ENCODE measurements at regions not wholly inside any gene's neighbourhood (a gene's known extent, or its start where the extent isn't known, plus 50 kb on each side); places are given as distances from the start of the nearest gene placed in this dataset.

GRCh38 chr5:87004101-87004500 lies 263.6 kb upstream of the RASA1 start:
- H3K4me3 ChIP-seq, result no peak overlapping the region
- intact Hi-C loops (cut with DNase I; ENCODE audit: low total_unique reads), result no loop called here

GRCh38 chr5:87007737-87008136 lies 259.9 kb upstream of the RASA1 start:
- Histone ChIP-seq H3K4me3 (no peak overlapping the region), H3K36me3 (no peaks in the 10 kb centered on the region), H3K27me3 (no peaks in the 10 kb centered on the region), H3K27ac (no peak overlapping the region), H3K9me3 (no peaks in the 10 kb centered on the region), H3K4me1 (no peaks in the 10 kb centered on the region)
- no peak for DNase-seq (ENCODE audit: low spot score in 2 of 2)
- intact Hi-C loops (cut with DNase I; ENCODE audit: low total_unique reads), result no loop called here
- TF ChIP-seq POLR2A (IDR thresholded peaks at IDR 0.05), result no peak
- no peak for TF ChIP-seq POLR2AphosphoS5 (IDR thresholded peaks at IDR 0.05)
- no peak for TF ChIP-seq CTCF (IDR thresholded peaks at IDR 0.05)

More at GRCh38 chr5:87004101-87004500, 263.6 kb upstream of the RASA1 start:
- Histone ChIP-seq H3K36me3 (no peaks in the 10 kb centered on the region), H3K27ac (no peak overlapping the region), H3K27me3 (no peaks in the 10 kb centered on the region), H3K4me1 (no peaks in the 10 kb centered on the region), H3K9me3 (no peaks in the 10 kb centered on the region)
- TF ChIP-seq POLR2A (IDR thresholded peaks at IDR 0.05) (no peak), CTCF (IDR thresholded peaks at IDR 0.05) (no peak), POLR2AphosphoS5 (IDR thresholded peaks at IDR 0.05) (no peak)
- DNase-seq (ENCODE audit: low spot score in 2 of 2), result no peak

- H3K4me3 ChIP-seq, result no peak overlapping the region
- H3K36me3 ChIP-seq, result no peaks in the 10 kb centered on the region
- no peaks in the 10 kb centered on the region for H3K4me1 ChIP-seq
- no peak overlapping the region for H3K27ac ChIP-seq
- H3K27me3 ChIP-seq, result no peaks in the 10 kb centered on the region
- TF ChIP-seq POLR2AphosphoS5 (IDR thresholded peaks at IDR 0.05) (no peak), CTCF (IDR thresholded peaks at IDR 0.05) (no peak), POLR2A (IDR thresholded peaks at IDR 0.05) (no peak)
- intact Hi-C loops (cut with DNase I; ENCODE audit: low total_unique reads), result no loop called here
- no peak for DNase-seq (ENCODE audit: low spot score in 2 of 2)
- no peaks in the 10 kb centered on the region for H3K9me3 ChIP-seq
Measured at GRCh38 chr5:87008751-87009560, 258.7 kb upstream of the RASA1 start.

GRCh38 chr5:87010736-87011135 lies 256.9 kb upstream of the RASA1 start:
- H3K4me1 ChIP-seq, result no peaks in the 10 kb centered on the region
- no peak overlapping the region for H3K4me3 ChIP-seq
- H3K27ac ChIP-seq, result no peak overlapping the region
- no peaks in the 10 kb centered on the region for H3K27me3 ChIP-seq
- no peaks in the 10 kb centered on the region for H3K36me3 ChIP-seq
- DNase-seq (ENCODE audit: low spot score in 2 of 2), result no peak
- intact Hi-C loops (cut with DNase I; ENCODE audit: low total_unique reads), result no loop called here
- no peaks in the 10 kb centered on the region for H3K9me3 ChIP-seq
- TF ChIP-seq POLR2AphosphoS5 (IDR thresholded peaks at IDR 0.05) (no peak), CTCF (IDR thresholded peaks at IDR 0.05) (no peak), POLR2A (IDR thresholded peaks at IDR 0.05) (no peak)

GRCh38 chr5:87015901-87016300 lies 251.8 kb upstream of the RASA1 start:
- no peak for DNase-seq (ENCODE audit: low spot score in 2 of 2)
- no peak overlapping the region for H3K27ac ChIP-seq
- no peaks in the 10 kb centered on the region for H3K4me1 ChIP-seq
- TF ChIP-seq POLR2AphosphoS5 (IDR thresholded peaks at IDR 0.05) (no peak), POLR2A (IDR thresholded peaks at IDR 0.05) (no peak), CTCF (IDR thresholded peaks at IDR 0.05) (no peak)
- no peaks in the 10 kb centered on the region for H3K9me3 ChIP-seq
- intact Hi-C loops (cut with DNase I; ENCODE audit: low total_unique reads), result no loop called here
- H3K4me3 ChIP-seq, result no peak overlapping the region
- H3K36me3 ChIP-seq, result no peaks in the 10 kb centered on the region
- H3K27me3 ChIP-seq, result no peaks in the 10 kb centered on the region

Measured in breast epithelium (tissue), 4 donors.